Astrocyte (in vitro differentiated cells and primary cell): ENCODE measurements at regions not wholly inside any gene's neighbourhood (a gene's known extent, or its start where the extent isn't known, plus 50 kb on each side); places are given as distances from the start of the nearest gene placed in this dataset.

Source experiments
- CTCF ChIP-seq: IDR thresholded peaks from 2 replicates; pipeline ENCODE4 v1.5.1; 2011; ENCODE audit warnings: low read depth, mild to moderate bottlenecking, inconsistent platforms, low read length, moderate library complexity; ENCODE audit not compliant: insufficient read depth
- EZH2 ChIP-seq: IDR thresholded peaks from 2 replicates; pipeline ENCODE4 v1.6.1; 2012; ENCODE audit warnings: mild to moderate bottlenecking, low read length, inconsistent platforms; ENCODE audit not compliant: insufficient read depth

- TF ChIP-seq CTCF (no peak), EZH2 (no peak)
These were observed 166.2 kb downstream of the UACA start for GRCh38 chr15:70597056-70597603.
